Islet of Langerhans (tissue), 1 donor: ENCODE measurements at regions not wholly inside any gene's neighbourhood (a gene's known extent, or its start where the extent isn't known, plus 50 kb on each side); places are given as distances from the start of the nearest gene placed in this dataset.
"Not testable (repeated sequence)": the region's sequence is repeated elsewhere in the genome, so short reads cannot be mapped to it uniquely, and the experiment has no call there.

ENCODE experiments used
- FAIRE-seq: peaks from one replicate; lab custom pipeline; 2011; peaks lifted over from hg19 to GRCh38; lab: Jason Lieb, UNC

DNA sequence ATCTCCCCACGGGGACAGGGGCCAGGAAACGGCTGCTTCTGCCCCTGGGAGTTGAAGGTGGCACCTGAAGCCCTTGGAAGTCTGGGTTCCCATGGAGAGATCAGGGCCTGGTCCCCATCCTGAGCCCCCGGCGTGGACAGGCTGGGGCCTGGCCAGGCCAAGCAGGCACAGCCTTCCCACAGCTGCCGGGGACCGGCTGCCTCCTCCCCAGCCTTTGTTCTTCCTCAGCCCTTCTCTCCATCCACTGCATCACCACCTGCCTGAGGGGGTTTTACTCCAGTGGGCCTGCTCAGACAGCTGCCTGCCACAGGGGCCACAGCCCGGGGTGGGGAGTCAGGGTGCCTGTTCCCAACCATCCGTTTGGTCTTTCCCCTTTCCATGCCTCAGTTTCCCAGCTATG, 187.7 kb downstream of the INHBB start:
- FAIRE-seq, result no peak

DNA sequence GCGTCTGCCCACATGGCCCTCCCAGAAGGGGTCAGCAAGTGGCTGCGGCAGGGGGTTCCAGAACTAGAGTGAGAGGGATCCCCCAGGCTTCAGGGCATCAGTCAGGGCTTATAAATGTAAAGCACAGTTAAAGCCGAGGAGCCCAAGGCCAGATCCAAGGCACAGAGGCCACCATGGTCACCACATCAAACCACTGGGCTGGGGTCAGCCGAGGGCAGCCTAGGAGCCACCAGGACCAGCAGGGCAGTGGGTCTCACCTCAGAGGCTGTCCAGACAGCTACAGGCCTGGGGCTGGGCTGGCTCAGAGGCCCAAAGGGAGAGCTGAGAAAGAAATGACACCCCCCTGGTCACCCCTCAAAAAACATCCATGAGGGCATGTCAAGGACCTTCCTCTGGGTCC, 188.5 kb downstream of the INHBB start:
- no peak for FAIRE-seq

DNA sequence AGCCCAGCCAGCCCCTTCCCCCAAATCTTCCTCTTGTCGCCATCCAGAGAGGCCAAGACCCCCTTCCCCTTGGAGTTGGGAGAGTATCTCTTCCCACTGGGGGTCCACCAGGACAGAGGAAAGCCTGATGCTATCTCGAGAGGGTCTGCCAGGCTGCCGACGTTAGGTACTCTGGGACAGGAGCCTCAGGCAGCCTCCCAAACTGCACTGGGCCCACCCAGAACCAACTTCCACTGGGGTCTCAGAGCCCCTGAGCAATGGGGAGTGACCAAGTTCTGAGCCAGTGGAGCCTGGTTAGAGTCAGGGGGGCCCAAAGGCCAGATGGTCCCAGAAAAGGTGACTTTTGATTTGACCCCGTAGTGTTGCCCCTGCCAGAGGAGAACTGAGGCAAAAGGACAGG, 189.1 kb downstream of the INHBB start:
- no peak for FAIRE-seq

DNA sequence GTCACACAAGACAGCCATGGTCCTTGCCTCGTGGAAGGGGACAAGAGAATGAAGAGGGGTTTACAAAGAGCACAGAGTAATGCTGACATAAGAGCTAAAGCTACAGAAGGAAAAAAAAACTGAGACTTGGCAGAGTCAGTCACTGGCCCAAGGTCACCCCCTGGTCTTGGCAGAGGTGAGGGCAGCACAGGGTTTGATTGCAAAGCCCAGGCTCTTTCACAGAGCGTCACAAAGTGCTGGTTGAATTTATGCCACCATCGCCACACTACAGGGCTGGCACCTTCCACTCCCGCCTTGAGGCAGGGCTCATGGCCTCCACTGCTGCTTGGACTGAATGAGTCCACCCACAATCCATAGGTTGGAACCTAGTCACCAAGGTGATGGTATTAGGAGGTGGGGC, 190.2 kb downstream of the INHBB start:
- FAIRE-seq, result no peak

DNA sequence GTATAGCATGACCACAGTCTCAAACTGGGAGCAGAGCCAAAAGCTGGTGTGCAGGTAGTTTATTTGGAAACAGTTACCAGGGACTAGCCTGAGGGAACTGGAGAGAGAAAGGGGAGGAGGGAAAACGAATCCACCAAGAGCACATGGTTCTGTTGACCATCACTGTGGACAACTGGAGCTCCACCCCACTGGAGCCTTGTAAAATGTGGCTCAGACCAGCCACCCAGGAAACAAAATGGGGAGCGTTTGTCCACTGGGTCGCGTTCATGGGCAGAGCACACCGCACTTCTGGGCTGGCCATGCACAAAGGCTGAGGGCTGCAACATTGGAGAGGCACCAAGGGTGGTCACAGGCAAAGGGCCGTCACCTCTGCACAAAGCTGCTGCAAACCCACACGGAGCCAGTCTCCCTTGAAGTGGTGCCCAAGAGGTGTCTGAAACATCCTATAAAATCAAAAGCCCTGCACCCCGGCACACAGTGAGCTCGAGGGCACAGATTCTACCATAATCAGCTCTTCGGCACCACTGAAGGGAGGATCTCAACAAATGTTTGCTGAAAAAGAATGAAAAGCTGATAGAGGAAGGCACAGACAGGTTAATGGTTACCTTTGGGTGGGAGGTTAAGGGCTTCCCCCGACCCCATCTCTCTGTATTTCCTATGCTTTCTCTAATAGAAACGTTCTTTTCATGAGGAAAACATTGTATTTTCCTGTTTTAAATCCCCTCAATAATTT, 192.9 kb downstream of the INHBB start:
- no peak for FAIRE-seq

DNA sequence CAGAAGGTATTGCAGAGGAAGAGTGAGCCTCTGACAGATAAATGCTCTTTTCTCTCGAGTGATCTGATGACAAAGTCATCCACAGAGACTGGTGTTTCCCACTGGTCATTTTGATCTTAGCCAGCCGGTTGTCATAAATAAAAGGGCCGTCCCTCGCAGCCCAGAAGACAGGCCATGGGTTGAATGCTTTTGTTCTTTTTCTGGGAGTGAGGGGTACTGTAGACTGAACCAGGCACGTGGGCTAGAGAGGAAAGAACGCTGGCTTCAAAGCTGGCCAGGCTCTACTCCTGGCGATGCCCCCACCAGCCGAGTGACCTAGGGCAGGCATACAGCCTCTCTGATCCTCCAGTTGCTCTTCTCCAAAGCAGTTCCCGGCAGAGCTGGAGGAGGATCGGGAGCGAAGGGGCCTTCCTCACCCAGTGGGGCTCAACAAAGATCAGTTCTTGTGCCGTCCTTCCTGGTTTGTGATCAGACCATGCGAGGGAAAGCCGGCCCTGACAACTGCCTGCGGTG, 193.5 kb downstream of the INHBB start:
- no peak for FAIRE-seq

DNA sequence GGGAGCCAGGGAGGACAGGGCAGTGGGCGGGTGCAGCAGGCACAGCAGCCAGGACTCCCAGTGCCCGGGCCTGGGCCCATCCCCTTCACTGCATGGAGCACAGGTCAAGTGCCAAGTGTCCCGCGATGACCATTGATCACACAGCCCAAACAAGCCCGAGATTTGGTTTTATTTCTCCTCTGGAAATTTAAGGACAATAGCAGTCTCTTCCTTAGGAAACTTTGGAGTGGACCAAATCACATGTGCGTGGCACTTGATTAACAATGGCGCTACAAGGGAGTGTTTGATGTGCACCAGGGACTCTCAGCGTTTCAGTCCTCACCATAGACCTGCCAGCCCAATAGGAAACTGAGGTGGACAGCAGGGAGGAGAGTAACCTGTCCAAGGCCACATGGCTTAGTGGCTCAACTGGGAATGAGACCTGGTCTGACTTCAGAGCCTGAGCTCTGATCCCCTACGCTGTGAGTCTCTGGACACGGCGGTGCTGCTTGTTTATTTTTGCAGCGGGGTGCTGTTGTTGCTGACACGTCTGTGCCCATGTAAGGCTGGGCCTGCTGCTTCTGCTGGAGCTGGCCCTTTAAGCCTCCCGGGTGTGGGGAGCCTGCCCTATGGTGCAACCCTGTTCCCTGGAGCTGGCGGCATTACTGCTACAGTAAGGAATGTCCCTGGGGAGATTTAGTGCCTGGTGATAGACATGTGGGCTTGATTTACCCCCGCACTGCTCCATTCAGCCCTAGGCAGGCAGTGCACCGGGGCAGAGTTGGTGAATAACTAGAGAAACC, 194.2 kb downstream of the INHBB start:
- FAIRE-seq, result no peak

DNA sequence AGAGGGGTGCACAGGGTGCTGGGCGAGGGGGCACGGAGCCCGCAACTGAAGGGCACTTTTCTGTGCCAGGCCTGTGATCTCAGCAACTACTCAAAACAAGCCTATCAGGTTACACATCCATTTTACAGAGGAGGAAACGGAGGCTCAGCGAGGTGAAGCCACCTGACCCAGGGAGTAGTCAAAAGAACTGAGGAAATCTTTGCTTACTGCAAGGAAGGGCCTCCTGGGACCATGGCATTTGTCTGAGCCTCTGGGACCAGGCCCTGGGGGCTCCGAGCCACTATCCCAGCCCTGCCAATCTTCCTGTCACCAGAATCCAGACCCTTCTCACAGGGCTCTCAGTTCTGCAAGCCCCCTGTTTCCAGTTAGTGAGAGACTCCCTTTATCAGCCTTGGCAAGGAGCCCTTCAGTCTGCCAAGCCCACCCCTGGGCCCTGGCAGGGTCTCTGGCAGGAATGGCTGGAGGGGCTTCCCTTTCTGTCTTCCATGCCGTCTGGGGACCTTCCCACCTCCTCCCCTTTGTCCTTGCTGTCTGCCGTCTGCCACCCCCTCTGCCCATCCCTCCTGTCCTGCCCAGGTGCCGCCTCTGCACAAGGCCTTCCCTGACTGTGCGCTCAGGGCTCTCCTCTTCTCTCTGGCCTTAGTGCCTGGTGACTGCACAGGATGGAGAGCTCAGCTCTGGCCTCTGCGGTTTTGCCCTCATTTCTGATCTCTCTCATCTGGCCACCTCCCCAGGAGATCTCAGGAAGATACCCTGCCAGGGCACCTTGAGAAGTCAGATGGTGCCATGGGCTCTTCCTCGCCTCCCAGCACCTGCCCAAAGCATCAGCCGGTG, 194.7 kb upstream of the GLI2 start:
- no peak for FAIRE-seq

DNA sequence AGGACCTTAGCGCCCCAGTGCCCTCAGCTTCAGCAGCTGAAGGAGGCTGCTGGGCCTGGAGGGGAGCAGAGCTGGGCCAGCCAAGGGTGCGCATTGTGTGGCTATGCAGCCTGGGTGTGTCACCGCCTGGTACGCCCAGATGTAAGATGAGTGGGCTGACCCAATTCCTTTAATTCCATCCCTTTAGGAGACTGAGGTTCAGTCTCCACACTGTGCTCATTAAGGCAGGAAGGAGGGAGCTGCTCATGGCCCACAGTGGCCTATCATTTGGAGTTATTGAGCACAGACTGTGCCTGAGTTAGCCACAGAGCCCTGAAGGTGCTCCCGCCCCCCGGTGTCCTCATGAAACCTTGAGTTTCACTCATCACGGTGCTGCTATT, 194.1 kb upstream of the GLI2 start:
- FAIRE-seq, result no peak

DNA sequence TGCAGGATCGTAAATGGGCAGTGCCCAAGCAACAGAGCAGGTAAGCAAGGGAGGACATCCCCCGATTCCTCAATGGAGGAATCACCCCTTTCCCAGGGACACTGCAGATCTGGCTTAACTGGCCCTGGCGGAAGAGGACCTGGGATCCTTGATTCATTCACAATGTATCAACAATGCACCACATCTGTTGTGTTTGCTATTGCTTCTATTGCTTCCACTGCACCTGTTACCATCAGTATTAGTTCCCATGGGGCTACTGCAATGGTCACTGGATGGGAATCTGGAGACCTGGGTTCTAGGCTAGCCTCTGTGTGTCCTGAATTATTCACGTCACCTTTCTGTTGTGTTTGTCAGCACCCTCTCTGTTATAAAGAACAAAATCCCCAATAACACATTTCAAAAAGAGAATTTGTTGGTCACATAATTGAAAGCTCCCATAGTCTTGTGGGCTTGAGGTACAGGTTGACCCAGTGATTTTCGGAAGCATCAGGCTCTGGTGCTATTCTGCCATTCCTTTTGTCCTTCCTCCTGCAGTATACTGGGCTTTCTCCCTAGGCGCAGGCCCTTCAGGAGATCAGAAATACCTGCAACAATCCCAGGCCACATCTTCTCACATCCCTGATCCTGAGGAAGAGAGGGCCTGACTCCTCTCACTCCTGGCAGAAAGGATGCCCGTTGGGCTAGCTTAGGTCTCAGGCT, 193.5 kb upstream of the GLI2 start:
- FAIRE-seq, result no peak

DNA sequence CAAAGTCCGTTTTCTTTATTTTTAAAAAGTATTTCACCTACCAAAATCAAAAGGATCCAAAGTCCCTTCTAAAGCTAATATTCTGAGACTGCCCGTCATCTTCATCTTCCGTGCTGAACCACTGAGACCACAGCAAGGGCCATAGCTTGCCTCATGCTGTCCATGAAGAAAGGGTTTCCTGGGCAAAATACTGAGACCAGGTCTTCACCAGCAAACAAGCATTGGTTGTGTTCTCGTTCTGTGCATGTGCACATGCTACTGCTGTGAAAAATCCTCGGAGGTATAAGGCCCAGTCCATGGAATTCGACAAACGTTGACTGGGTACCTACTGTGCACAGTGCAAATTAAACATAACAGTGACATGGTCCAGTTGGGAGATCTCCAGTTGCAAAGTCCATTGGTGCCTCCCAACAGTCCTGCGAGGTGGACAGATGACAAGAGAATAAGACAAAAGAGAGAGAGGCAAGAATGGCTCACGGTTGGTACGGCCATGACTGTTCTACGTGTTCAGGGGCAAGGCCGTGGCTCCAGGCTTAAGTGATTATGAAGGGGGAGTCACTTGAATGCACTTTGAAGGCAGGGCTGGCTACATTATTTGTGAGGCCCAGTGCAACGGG, 192.6 kb upstream of the GLI2 start:
- no peak for FAIRE-seq

DNA sequence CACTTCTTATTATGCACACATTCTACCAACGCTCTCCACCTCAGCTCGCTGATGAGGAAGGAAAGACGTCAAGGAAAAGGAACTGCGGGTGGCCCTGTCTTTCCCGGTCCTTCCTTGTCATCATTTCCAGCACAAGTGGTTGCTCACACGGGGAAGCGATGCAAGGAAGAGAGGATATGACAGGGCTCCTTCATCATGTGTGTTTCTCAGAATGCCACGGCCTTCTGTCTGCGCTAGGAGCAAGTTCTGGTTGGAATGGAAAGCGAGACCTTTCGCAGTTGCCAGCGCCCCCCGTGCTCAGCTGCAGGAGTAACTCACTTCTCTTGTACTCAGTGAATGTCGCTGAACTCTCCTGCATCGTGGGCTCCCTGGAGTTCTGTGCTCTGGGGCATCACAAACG, 191.8 kb upstream of the GLI2 start:
- FAIRE-seq, result no peak

DNA sequence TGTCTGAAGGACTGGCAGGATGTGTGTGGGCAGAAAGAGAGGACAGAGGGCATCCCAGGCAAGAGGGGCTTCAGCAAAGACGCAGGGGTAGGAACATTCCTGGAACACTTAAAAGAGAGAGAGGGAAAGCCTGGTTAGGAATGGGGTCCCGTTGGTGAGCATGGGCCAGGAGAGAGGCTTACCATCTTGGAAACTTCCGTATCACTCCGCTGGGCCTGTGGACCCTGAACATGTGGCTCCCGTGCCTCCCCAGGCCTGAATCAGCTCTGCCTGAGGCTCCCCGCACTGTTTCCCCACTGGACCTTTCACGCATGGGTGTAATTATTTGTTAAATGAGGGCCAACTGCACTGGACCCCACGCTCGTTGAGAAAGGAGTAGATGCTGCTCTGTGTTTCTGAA, 191.1 kb upstream of the GLI2 start:
- no peak for FAIRE-seq

DNA sequence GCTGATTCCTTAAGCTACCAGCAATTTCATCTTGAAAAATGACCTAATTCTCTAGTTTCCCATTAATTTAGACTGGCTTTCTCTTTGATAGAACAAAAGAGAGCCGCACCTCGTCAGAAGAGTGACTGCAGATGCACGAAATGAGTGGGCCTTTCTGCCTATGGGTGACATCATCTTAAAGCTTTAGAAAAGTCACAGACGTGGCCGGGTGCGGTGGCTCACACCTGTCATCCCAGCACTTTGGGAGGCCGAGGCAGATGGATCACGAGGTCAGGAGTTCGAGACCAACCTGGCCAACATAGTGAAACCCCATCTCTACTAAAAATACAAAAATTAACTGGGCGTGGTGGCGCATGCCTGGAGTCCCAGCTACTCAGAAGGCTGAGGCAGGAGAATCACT, 190.7 kb upstream of the GLI2 start:
- FAIRE-seq, result not testable (repeated sequence)

DNA sequence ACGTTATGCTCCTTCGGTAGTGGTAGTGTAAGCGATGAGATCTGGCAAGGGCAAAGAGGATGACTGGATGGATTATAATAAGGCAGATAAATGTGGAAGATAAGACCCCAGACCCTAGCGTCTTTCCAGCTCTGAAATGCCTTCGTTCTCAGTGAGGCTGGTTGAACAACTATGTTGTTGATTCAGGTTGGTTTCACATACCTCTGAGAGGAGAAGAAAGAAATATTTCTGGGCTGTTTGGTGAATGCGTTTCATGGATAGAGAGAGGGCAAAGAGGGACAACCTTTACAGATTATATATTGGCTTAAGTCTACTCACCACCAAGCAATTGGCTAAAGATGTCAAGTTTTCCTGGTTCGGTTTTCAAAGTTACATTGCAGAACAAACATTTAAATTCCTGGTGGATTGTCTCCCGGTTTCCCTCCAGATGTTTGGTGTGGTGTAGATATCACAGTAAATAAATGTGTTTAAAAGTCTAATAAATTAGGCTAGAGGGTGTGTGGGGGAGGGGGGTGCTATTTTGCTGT, 190.1 kb upstream of the GLI2 start:
- FAIRE-seq, result no peak

DNA sequence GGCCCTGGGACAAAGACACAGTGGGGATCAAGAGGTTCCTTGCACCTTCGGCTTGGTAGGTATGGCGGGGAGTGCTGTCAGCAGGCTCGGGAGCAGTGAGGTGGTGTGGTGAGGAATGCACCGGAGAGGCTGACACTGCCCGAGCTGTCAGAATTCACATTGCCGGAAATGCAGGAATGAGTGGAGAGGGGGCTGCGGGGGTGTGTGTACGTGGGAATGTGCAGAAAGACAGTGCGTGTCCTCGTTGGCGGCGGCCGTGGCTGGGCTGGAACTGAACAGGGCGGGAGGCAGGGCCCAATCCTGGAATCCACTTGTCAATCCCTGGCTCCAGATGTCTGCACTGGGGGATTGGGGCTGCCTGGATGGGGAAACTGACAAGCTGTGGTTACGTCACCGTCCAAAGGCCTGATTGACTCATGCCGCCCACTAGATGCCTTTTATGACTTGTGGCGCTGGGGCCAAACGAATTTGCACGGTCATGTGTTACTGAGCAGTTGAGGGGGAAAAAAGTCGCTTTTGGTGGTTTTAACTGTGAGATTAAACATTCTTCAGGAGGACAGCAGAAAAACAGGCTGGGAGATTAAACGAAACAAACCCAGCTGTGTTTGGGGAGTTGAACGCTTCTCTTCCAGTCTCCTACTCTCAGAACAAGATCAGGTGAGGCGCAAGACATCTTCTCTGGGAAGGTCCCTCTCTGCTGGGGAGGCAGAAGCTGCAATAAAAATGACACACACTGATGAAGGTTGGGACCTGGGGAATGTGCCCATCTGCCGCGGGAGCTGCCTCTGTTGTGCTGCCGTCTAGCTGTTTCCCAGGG, 189.4 kb upstream of the GLI2 start:
- no peak for FAIRE-seq

DNA sequence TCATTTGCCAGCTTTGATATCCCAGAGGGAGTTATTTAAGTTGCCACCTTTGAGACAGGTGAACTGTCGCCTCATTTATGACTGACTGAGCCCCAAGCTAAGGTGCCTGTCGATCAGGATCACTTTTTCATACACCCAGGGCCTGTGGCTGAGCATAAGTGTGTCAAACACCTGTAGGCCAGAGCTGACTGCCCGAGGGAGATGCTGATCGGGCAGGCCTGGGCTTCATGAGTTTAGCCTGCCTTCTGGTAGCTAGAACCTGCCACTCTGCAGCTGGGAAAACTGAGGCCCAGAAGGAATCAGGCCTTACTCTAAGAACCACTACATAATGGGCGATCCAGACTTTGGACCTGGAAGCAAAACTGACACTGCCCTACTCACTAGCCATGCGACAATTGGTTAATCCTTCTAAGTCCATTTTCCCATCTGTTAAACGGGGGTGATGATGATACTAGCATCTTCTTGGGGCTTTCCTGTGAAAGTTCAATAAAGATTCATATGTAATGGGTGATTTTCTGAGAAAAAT, 188.7 kb upstream of the GLI2 start:
- FAIRE-seq, result no peak

DNA sequence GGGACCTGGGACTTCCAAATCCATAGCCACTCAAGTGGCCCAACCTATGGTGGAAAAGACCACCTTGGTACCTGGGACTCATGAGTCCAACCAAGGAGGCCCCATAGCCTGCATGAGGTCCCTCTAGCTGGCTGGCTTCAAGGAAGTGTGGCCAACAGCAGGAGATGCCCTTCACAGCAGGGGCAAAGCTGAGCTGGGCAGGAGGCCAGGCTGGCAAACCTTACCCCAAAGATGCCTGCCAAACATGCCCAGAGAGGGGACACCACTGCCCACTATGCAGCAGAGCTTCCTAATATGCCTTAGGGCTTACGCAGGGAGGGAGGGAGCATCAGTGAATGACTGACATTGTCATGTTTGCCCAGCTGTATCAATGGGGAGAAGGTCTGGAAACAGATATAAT, 188.0 kb upstream of the GLI2 start:
- no peak for FAIRE-seq

DNA sequence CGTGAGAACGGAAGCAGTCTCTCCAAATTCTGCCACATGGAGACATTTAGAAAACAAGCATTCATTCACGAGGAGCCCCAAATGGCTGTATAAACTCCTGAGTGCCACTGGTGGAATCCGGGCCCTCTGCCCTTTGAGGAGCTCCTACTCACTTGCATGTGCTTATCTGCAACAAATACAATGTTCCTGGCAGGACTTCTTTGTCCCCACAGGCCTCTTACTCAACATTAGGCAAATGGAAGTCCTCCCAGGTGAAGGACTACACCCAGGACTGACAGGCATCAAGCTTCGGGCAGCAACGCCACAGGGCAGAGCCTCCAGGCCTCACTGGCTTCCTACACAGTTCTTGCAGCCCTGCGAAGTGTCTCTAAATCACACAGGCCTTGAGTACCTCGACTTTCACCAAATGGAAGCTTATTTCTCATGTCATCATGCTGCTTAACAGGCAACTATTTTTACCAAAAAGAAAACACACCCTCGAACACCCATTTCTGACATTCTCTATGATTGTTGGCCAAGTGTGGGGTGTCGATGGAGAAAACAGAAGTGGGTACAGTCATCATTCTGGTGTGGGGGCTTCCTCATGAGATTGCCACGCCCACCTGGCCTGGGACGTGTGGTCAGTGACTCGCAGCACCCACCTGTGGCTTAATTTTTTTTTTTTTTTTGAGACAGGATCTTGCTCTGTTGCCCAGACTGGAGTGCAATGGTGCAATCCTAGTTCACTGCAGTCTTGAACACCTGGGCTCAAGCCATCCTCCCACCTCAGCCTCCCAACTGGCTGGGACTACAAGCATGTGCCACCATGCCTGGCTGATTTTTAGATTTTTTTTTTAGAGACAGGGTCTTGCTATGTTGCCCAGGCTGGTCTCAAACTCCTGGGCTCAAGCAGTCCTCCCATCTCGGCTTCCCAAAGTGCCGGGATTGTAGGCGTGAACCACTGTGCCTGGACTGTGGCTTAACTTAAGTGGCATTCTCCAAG, 186.8 kb upstream of the GLI2 start:
- FAIRE-seq, result no peak
